Stimulated activated CD4-positive, alpha-beta T cell treated with anti-CD3 and anti-CD28 coated beads, TNF-alpha, amount 100 ng/mL, for 24 hours (primary cell): ENCODE measurements at regions not wholly inside any gene's neighbourhood (a gene's known extent, or its start where the extent isn't known, plus 50 kb on each side); places are given as distances from the start of the nearest gene placed in this dataset.
A peak's percentile ranks its signal among the peaks of the same experiment; 100 is the strongest.

Experiments used
- DNase-seq, 3 experiments: peaks; one replicate each; pipeline ENCODE4 v3.0.0-alpha.2; 2020; ENCODE audit warnings: low read depth in 3 of 3

DNA sequence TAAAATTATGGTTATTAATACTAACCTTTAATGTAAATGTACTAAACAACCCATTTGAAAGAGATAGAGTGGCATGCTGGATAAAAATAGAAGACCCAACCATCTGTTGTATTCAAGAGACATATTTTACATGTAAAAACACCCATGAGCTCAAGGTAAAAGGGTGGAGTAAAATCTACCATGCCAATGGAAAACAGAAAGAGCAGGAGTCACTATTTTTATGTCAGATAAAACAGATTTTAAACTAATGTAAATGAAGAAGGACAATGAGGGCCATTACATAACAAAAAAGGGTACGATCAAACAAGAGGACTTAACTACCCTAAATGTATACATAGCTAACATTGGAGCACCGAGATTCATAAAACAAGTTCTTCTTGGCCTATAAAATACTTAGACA is 66.3 kb downstream of the ITM2A start:
- no peak for DNase-seq

DNA sequence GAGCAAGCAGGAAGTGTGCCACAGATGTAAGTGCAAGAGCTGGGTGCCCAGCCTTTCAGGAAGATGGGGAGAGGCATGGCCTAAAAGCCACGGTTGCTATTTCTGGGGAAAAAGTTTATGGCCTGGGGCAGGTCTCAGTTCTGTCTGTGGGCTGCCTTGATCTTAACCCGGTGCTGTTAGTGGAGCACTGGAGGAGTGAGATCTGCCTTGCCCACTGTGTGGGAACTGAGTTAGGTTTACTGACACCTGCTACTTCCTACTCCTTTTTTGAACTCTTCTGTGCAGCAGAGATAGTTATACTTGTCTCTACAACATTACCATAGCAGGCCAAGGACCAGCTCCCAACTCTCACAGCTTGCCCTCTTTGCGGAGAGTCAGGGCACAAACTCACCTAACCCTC is 76.5 kb downstream of the ITM2A start:
- no peak for DNase-seq

DNA sequence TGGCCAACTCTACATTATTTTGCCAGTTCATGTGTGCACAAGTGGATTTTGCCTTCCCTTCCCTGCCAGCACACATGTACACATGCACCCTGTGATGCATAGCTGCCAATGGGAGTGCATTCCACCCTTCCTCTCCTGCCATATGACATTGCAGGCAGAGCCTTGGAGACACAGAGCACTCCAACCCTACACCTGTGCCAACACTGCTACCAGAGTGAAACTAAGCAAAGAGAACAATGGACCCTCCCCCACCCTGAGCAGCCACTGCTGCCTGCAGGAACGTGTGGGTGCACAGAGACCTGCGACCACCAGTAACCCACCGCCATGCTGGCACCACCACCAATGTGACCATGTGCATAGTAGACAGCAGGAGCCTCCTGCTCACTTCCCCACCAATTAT is 78.4 kb downstream of the ITM2A start:
- DNase-seq, result no peak

DNA sequence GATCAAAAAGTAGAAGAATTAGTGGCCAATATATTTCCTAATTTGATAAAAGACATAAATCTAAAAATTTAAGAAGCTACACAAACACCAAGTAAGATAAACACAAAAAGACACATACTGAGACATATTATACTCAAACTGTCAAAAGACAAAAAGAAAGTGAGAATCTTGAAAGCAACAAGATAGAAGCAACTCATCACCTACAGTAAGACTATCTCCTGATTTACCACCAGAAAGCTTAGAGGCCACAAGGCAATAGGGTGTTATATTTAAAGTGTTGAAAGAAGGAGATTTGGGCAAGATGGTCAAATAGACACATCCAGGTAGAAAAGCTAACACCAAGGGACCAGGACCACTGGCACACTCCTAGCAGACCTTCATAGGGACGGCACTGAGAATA is 79.4 kb downstream of the ITM2A start:
- DNase-seq, result no peak

DNA sequence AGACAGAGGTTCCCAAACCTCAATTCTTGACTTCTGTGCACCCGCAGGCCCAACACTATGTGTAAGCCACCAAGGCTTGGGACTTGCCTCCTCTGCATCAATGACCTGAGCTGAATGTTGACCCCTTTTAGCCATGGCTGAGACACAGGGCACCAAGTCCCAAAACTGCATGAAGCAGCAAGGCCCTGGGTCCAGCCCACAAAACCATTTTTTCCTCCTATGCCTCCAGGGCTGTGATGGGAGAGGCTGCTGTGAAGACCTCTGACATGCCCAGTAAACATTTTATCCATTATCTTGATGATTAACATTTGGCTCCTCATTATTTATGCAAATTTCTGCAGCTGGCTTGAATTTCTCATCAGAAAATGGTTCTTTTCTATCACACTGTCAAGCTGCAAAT is 85.4 kb downstream of the ITM2A start:
- no peak for DNase-seq

- peak; percentile 45 to 70 (median 64) for DNase-seq
These were observed 96.7 kb downstream of the ITM2A start for GRCh38 chrX:79270401-79270800.

GRCh38 chrX:79268788-79269187 is 98.3 kb downstream of the ITM2A start:
- DNase-seq, result no peak

GRCh38 chrX:79266702-79267101 is 100.4 kb downstream of the ITM2A start:
- no peak for DNase-seq

DNA sequence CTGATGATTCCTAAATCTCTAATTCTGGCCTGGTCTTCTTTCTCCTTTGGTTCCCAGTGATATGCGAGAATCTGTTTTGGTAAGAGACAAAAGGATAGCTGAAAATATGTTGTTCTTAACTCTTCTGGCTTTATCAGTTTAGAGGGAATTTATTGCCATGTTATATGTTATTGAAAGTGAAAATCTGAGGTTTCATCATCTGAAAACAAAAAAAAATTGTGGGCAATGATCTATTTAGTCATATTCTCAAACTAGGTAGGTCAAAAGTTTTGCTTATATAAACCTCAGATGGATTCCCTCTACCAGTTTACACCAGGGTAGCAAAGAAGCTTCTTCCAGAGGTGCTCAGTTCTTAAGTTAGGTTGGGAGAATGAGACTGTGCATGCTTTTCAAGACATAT is 103.6 kb downstream of the ITM2A start:
- DNase-seq, result no peak

- DNase-seq, result peak; percentile 7 to 34 (median 8)
These were observed 108.0 kb downstream of the ITM2A start for GRCh38 chrX:79259073-79259689.

DNA sequence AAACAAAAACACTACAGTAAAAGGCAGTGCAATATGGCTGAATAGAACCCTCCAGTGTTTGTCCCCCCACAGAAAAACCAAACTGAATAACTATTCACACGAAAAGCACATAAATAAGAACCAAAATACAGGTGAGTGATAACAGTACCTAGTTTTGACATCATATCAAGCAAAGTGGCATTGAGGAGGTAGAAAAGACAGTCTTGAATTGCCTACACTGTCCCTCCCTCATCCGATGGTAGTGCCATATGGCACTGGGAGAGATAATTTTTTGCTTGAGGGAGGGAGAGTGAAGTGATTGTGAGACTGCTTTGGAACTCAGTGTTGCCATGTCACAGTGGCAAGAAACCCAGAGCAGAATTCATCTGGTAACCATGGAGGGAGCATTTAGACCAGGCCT is 99.2 kb downstream of the GPR174 start:
- no peak for DNase-seq

GRCh38 chrX:79235899-79236298 is 91.4 kb downstream of the GPR174 start:
- DNase-seq, result no peak

GRCh38 chrX:79231662-79232061 is 87.2 kb downstream of the GPR174 start:
- no peak for DNase-seq
